Activated B cell treated with CpG ODN at 0.5 μM for 24 hours (primary cell): ENCODE measurements at regions not wholly inside any gene's neighbourhood (a gene's known extent, or its start where the extent isn't known, plus 50 kb on each side); places are given as distances from the start of the nearest gene placed in this dataset.
"Not testable (repeated sequence)": the region's sequence is repeated elsewhere in the genome, so short reads cannot be mapped to it uniquely, and the experiment has no call there.

Source experiments
- ATAC-seq: fragments of 200-7000 bp; cut with Tn5 transposase; one replicate; pipeline ENCODE4 v1.10.0; 2021; ENCODE audit warnings: low read depth, mild to moderate bottlenecking, moderate library complexity
- CTCF ChIA-PET: fragments of 350-600 bp; sonication (Branson Sonifier 250); formaldehyde crosslinking; loops from one replicate; lab custom pipeline; 2021; ENCODE audit warnings: antibody characterized with exemption; lab: Charles Lee
- POLR2A ChIA-PET: fragments of 350-600 bp; sonication (Branson Sonifier 250); formaldehyde crosslinking; loops from one replicate; lab custom pipeline; 2021; ENCODE audit warnings: antibody characterized with exemption; lab: Charles Lee
- DNase-seq: peaks from one replicate; pipeline ENCODE4 v3.0.0; 2022
- H3K27ac Mint-ChIP-seq: one replicate; pipeline ENCODE4 v1.8.0; 2020; ENCODE audit warnings: mixed read lengths
- H3K27me3 Mint-ChIP-seq: one replicate; pipeline ENCODE4 v1.8.0; 2021; ENCODE audit warnings: mixed read lengths
- H3K36me3 Mint-ChIP-seq: one replicate; pipeline ENCODE4 v1.8.0; 2021; ENCODE audit warnings: low read depth, mixed read lengths
- H3K4me1 Mint-ChIP-seq: one replicate; pipeline ENCODE4 v1.8.0; 2021; ENCODE audit warnings: mixed read lengths
- H3K4me3 Mint-ChIP-seq: one replicate; pipeline ENCODE4 v1.8.0; 2020; ENCODE audit warnings: mild to moderate bottlenecking, mixed read lengths
- H3K9me3 Mint-ChIP-seq: one replicate; pipeline ENCODE4 v1.8.0; 2020; ENCODE audit warnings: mixed read lengths
- intact Hi-C: fragments of 100-400 bp; cut with micrococcal nuclease; formaldehyde crosslinking; loops from one replicate; pipeline ENCODE4 v1.15.1; 2024
- TF ChIP-seq, protein P1 (sequence below): fragments of 200-600 bp; IDR thresholded peaks from one replicate; pipeline ENCODE4 v1.8.0; 2022; ENCODE audit warnings: antibody characterized with exemption, mild to moderate bottlenecking

GRCh38 chr6:104449918-104450317 lies 409.8 kb downstream of the HACE1 start:
- Mint-ChIP-seq H3K36me3 (no peaks in the 10 kb centered on the region), H3K4me3 (no peak overlapping the region), H3K4me1 (no peaks in the 10 kb centered on the region), H3K27me3 (no peaks in the 10 kb centered on the region), H3K9me3 (peaks cover 2% of the 10 kb centered on the region), H3K27ac (no peak overlapping the region)
- ChIA-PET POLR2A (no interaction called here), CTCF (no interaction called here)
- intact Hi-C loops, result no loop called here
- no peak for DNase-seq
- TF ChIP-seq, protein P1, sequence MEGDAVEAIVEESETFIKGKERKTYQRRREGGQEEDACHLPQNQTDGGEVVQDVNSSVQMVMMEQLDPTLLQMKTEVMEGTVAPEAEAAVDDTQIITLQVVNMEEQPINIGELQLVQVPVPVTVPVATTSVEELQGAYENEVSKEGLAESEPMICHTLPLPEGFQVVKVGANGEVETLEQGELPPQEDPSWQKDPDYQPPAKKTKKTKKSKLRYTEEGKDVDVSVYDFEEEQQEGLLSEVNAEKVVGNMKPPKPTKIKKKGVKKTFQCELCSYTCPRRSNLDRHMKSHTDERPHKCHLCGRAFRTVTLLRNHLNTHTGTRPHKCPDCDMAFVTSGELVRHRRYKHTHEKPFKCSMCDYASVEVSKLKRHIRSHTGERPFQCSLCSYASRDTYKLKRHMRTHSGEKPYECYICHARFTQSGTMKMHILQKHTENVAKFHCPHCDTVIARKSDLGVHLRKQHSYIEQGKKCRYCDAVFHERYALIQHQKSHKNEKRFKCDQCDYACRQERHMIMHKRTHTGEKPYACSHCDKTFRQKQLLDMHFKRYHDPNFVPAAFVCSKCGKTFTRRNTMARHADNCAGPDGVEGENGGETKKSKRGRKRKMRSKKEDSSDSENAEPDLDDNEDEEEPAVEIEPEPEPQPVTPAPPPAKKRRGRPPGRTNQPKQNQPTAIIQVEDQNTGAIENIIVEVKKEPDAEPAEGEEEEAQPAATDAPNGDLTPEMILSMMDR, result no peak
- no peak for ATAC-seq

DNA sequence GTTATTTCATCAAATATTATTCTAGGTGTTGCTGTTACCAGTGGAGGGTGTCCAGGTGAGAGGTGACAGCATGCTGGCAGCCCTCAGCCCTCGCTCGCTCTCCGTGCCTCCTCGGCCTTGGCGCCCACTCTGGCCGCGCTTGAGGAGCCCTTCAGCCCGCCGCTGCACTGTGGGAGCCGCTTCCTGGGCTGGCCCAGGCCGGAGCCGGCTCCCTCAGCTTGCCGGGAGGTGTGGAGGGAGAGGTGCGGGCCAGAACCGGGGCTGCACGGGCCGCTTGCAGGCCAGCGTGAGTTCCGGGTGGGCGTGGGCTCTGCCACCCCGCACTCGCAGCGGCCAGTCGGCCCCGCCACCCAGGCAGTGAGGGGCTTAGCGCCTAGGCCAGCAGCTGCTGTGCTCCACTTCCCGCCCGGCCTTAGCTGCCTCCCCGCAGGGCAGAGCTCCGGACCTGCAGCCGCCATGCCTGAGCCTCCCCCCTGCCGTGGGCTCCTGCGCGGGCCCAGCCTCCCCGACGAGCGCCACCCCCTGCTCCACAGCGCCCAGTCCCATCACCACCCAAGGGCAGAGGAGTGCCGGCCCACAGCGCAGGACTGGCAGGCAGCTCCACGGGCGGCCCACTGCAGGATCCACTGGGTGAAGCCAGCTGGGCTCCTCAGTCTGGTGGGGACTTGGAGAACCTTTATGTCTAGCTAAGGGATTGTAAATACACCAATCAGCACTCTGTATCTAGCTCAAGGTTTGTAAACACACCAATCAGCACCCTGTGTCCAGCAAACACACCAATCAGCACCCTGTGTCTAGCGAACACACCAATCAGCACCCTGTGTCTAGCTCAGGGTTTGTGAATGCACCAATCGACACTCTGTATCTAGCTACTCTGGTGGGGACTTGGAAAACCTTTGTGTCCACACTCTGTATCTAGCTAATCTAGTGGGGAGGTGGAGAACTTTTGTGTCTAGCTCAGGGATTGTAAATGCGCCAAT lies 413.3 kb downstream of the HACE1 start:
- CTCF ChIA-PET, DNase-seq, H3K27me3 Mint-ChIP-seq, H3K4me3 Mint-ChIP-seq, H3K27ac Mint-ChIP-seq, ATAC-seq, H3K9me3 Mint-ChIP-seq, H3K4me1 Mint-ChIP-seq, POLR2A ChIA-PET, intact Hi-C loops, H3K36me3 Mint-ChIP-seq: not testable (repeated sequence)

DNA sequence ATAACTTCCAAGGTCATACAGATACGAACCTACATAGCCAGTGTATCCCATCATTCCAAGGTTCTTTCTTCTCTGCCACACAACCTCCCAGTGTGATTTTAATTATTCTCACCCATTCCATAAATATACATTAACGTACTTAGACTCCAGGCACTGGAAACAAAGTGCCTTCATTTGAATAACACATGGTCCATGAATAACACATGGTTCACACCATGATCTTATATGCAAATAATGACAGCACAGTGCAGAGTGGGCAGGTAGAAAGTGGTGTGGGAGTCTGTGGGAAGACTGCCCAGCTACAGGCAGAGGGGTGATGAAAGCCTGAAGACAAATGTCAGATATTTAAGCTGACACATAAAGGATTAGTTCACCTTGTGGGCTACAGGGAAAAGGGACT lies 425.2 kb downstream of the HACE1 start:
- Mint-ChIP-seq H3K27me3 (no peaks in the 10 kb centered on the region), H3K4me1 (no peaks in the 10 kb centered on the region), H3K4me3 (no peak overlapping the region), H3K9me3 (peaks cover 5% of the 10 kb centered on the region), H3K27ac (no peak overlapping the region), H3K36me3 (no peaks in the 10 kb centered on the region)
- ChIA-PET CTCF (no interaction called here), POLR2A (no interaction called here)
- intact Hi-C loops, result no loop called here
- TF ChIP-seq, protein P1, result no peak
- ATAC-seq (no peak), DNase-seq (no peak)

DNA sequence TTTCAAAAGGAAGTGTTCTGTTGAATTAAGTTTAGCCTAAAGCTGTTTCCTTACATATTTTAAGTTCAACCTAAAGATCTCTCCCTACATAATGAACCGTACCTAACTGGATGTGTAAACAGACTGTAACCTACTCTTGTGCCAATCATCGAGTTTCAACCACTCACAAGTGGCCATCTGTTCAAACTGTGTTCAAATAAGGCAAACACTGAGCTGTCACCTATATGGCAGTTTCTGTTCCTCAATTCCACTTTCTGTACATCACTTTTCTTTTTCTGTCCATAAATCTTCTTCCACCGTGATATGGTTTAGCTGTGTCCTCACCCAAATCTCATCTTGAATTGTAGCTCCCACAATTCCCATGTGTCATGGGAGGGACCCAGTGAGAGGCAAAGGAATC lies 428.6 kb downstream of the HACE1 start:
- Mint-ChIP-seq H3K27me3 (no peaks in the 10 kb centered on the region), H3K27ac (no peak overlapping the region), H3K4me3 (no peak overlapping the region), H3K4me1 (no peaks in the 10 kb centered on the region), H3K9me3 (peaks cover 7% of the 10 kb centered on the region), H3K36me3 (no peaks in the 10 kb centered on the region)
- intact Hi-C loops, result no loop called here
- ATAC-seq (no peak), DNase-seq (no peak)
- TF ChIP-seq, protein P1, result no peak
- ChIA-PET CTCF (no interaction called here), POLR2A (no interaction called here)

GRCh38 chr6:104428184-104428583 lies 431.5 kb downstream of the HACE1 start:
- POLR2A ChIA-PET, result no interaction called here
- no peak for DNase-seq
- ATAC-seq, result no peak
- CTCF ChIA-PET, result no interaction called here
- Mint-ChIP-seq H3K4me1 (no peaks in the 10 kb centered on the region), H3K36me3 (no peaks in the 10 kb centered on the region), H3K4me3 (no peak overlapping the region), H3K9me3 (peaks cover 16% of the 10 kb centered on the region), H3K27ac (no peak overlapping the region), H3K27me3 (no peaks in the 10 kb centered on the region)
- intact Hi-C loops, result no loop called here
- TF ChIP-seq, protein P1, result no peak
